Panc1 (cell line): ENCODE measurements at regions not wholly inside any gene's neighbourhood (a gene's known extent, or its start where the extent isn't known, plus 50 kb on each side); places are given as distances from the start of the nearest gene placed in this dataset.

ENCODE experiments used
- ATAC-seq: fragments of 200-7000 bp; cut with Tn5 transposase; 2 replicates; pipeline ENCODE4 v1.9.1; 2020; ENCODE audit warnings: mild to moderate bottlenecking, moderate library complexity
- BruUV-seq: library from RNA; stranded (reverse); fragments of 400-500 nt; replicated peaks from 2 replicates; lab custom pipeline; 2021; lab: Mats Ljungman, UMichigan
- CTCF ChIA-PET: fragments of 300-600 bp; sonication (Branson Sonifier 250); formaldehyde crosslinking; loops from one replicate; lab custom pipeline; 2022; ENCODE audit warnings: antibody characterized with exemption; lab: Charles Lee
- POLR2A ChIA-PET: fragments of 300-600 bp; sonication (Branson Sonifier 250); formaldehyde crosslinking; loops from one replicate; lab custom pipeline; 2022; ENCODE audit warnings: antibody characterized with exemption; lab: Charles Lee
- DNase-seq: peaks from one replicate; pipeline ENCODE4 v3.0.0-alpha.2; 2010; ENCODE audit warnings: low read depth, low spot score
- H3K27ac ChIP-seq: 2 replicates; pipeline ENCODE4 v1.5.1; 2011; ENCODE audit warnings: mild to moderate bottlenecking, low read length, inconsistent platforms
- H3K27me3 ChIP-seq: fragments of 200-500 bp; sonication (Bioruptor generic); 2 replicates; pipeline ENCODE4 v1.6.0; 2014; ENCODE audit warnings: low read length, inconsistent platforms; ENCODE audit not compliant: control insufficient read depth, insufficient read depth
- H3K36me3 ChIP-seq: fragments of 200-500 bp; sonication (Bioruptor generic); 2 replicates; pipeline ENCODE4 v1.5.1; 2014; ENCODE audit warnings: inconsistent platforms, mild to moderate bottlenecking, low read length, moderate library complexity; ENCODE audit not compliant: control insufficient read depth, insufficient read depth
- H3K4me1 ChIP-seq: 2 replicates; pipeline ENCODE4 v1.5.1; 2011; ENCODE audit warnings: inconsistent platforms, mild to moderate bottlenecking, low read length, moderate library complexity; ENCODE audit not compliant: control insufficient read depth, insufficient read depth
- H3K4me3 ChIP-seq, 2 experiments: 2 replicates each; pipeline ENCODE4 v1.5.1; 2011 to 2012; ENCODE audit warnings: low read depth in 2 of 2, low read length in 2 of 2, mild to moderate bottlenecking in 2 of 2, inconsistent platforms in 1 of 2, moderate library complexity in 1 of 2
- H3K9me3 ChIP-seq: fragments of 200-500 bp; sonication (Bioruptor generic); 2 replicates; pipeline ENCODE4 v1.5.1; 2014; ENCODE audit warnings: low read depth, mild to moderate bottlenecking, inconsistent platforms, low read length, moderate library complexity; ENCODE audit not compliant: control insufficient read depth, insufficient read depth
- CTCF ChIP-seq: fragments of 450-650 bp; IDR thresholded peaks from 2 replicates; pipeline ENCODE4 v1.5.1; 2017; ENCODE audit warnings: mild to moderate bottlenecking
- POLR2AphosphoS5 ChIP-seq: IDR thresholded peaks from 2 replicates; pipeline ENCODE4 v1.6.1; 2012; ENCODE audit warnings: mild to moderate bottlenecking, low read depth, low read length, moderate library complexity
- REST ChIP-seq, 2 experiments: IDR thresholded peaks; 2 replicates each; pipeline ENCODE4 v1.6.1; 2011 to 2012; ENCODE audit warnings: low read depth in 2 of 2, control low read depth in 1 of 2, low read length in 1 of 2, mild to moderate bottlenecking in 1 of 2, moderate library complexity in 1 of 2; ENCODE audit not compliant: insufficient read depth in 1 of 2
- SIN3A ChIP-seq: IDR thresholded peaks from 2 replicates; pipeline ENCODE4 v1.6.1; 2012; ENCODE audit warnings: low read depth, mild to moderate bottlenecking, low read length, moderate library complexity, borderline replicate concordance; ENCODE audit not compliant: insufficient read depth
- TCF7L2 ChIP-seq: IDR thresholded peaks from 2 replicates; pipeline ENCODE4 v1.6.1; 2011; ENCODE audit warnings: mild to moderate bottlenecking, low read depth, low read length, inconsistent platforms
- in situ Hi-C: cut with HindIII; loops from 2 replicates; pipeline ENCODE4 v1.10.0; 2016; ENCODE audit warnings: low sequenced_read_pairs, low pct_unique_long_range_greater_than_20kb
- intact Hi-C: fragments of 100-400 bp; cut with micrococcal nuclease; formaldehyde crosslinking; loops from one replicate; pipeline ENCODE4 v1.10.0; 2022; ENCODE audit not compliant: unreplicated experiment

- no peak for ATAC-seq
- CTCF ChIA-PET: interaction anchor here (0.6 kb wide), 2 partner anchors 298 to 477 kb away, joined by 3 to 6 read pairs; no protein-coding TSS in a partner anchor
- no peaks in the 10 kb centered on the region for H3K36me3 ChIP-seq
- H3K27me3 ChIP-seq: no peaks in the 10 kb centered on the region; the same call in 1 of the 2 replicates
- no peak for TF ChIP-seq SIN3A
- intact Hi-C loops (loop anchor here (10.0 kb wide), 2 partner anchors 185 to 485 kb away; no protein-coding TSS in a partner anchor), in situ Hi-C loops (no loop called here)
- DNase-seq: no peak
- H3K4me1 ChIP-seq: no peaks in the 10 kb centered on the region
- no TSS peak for BruUV-seq
- no peak overlapping the region for H3K4me3 ChIP-seq
- no peak overlapping the region for H3K27ac ChIP-seq
- H3K9me3 ChIP-seq: no peaks in the 10 kb centered on the region
- POLR2A ChIA-PET: no interaction called here
These were observed 355.1 kb downstream of the LIG4 start for GRCh38 chr13:107860284-107860683.

- BruUV-seq: no TSS peak
- in situ Hi-C loops (no loop called here), intact Hi-C loops (no loop called here)
- H3K27me3 ChIP-seq: no peaks in the 10 kb centered on the region
- no peak for TF ChIP-seq CTCF
- TF ChIP-seq REST (IDR thresholded peaks at IDR 0.05; ENCODE audit: insufficient read depth in 1 of 2, low read depth in 2 of 2, low read length in 1 of 2): no peak
- TF ChIP-seq POLR2AphosphoS5: no peak
- TF ChIP-seq TCF7L2: no peak
- TF ChIP-seq SIN3A: no peak
- no peak overlapping the region for H3K27ac ChIP-seq
- POLR2A ChIA-PET: no interaction called here
- no peaks in the 10 kb centered on the region for H3K4me1 ChIP-seq
- no peaks in the 10 kb centered on the region for H3K36me3 ChIP-seq
- ATAC-seq (no peak), DNase-seq (no peak)
- no peaks in the 10 kb centered on the region for H3K9me3 ChIP-seq
- CTCF ChIA-PET: no interaction called here
- H3K4me3 ChIP-seq: no peak overlapping the region
These were observed 360.5 kb downstream of the LIG4 start for GRCh38 chr13:107854880-107855279.

GRCh38 chr13:107852072-107852471, 363.3 kb downstream of the LIG4 start:
- no peak overlapping the region for H3K27ac ChIP-seq
- no peaks in the 10 kb centered on the region for H3K9me3 ChIP-seq
- in situ Hi-C loops (no loop called here), intact Hi-C loops (no loop called here)
- TF ChIP-seq REST (IDR thresholded peaks at IDR 0.05; ENCODE audit: insufficient read depth in 1 of 2, low read depth in 2 of 2, low read length in 1 of 2) (no peak), CTCF (no peak), POLR2AphosphoS5 (no peak)
- H3K4me3 ChIP-seq: no peak overlapping the region
- no peak for ATAC-seq
- no peaks in the 10 kb centered on the region for H3K27me3 ChIP-seq
- CTCF ChIA-PET: no interaction called here
- DNase-seq: no peak
- POLR2A ChIA-PET: no interaction called here
- no peaks in the 10 kb centered on the region for H3K36me3 ChIP-seq
- no peaks in the 10 kb centered on the region for H3K4me1 ChIP-seq
- no TSS peak for BruUV-seq
